SK-N-SH treated with all-trans-retinoic acid at 6 μM for 48 hours (cell line): ENCODE measurements at regions not wholly inside any gene's neighbourhood (a gene's known extent, or its start where the extent isn't known, plus 50 kb on each side); places are given as distances from the start of the nearest gene placed in this dataset.

Experiments
- ESRRG ChIP-seq: fragments of 250-450 bp; sonication (Bioruptor Pico); IDR thresholded peaks from 2 replicates; pipeline ENCODE4 v1.6.1; 2021; ENCODE audit warnings: mild to moderate bottlenecking
- TCF4 ChIP-seq: fragments of 250-450 bp; sonication (Bioruptor Pico); IDR thresholded peaks from 2 replicates; pipeline ENCODE4 v1.8.0; 2021; ENCODE audit warnings: mild to moderate bottlenecking, moderate library complexity, borderline replicate concordance
- ZC3H10 ChIP-seq: fragments of 250-450 bp; sonication (Bioruptor Pico); IDR thresholded peaks from 2 replicates; pipeline ENCODE4 v1.5.1; 2021; ENCODE audit warnings: mild to moderate bottlenecking, moderate library complexity
- ZFP3 ChIP-seq: fragments of 250-450 bp; sonication (Bioruptor Pico); IDR thresholded peaks from 2 replicates; pipeline ENCODE4 v1.5.0; 2020; ENCODE audit warnings: mild to moderate bottlenecking, moderate library complexity
- ZFP30 ChIP-seq: fragments of 450-650 bp; formaldehyde crosslinking; IDR thresholded peaks from 2 replicates; pipeline ENCODE4 v1.5.0; 2022; ENCODE audit warnings: mild to moderate bottlenecking, moderate library complexity
- TF ChIP-seq, protein P1 (sequence below): fragments of 250-450 bp; sonication (Bioruptor Pico); IDR thresholded peaks from 2 replicates; pipeline ENCODE4 v1.5.1; 2020; ENCODE audit warnings: low read depth, mild to moderate bottlenecking, moderate library complexity

DNA sequence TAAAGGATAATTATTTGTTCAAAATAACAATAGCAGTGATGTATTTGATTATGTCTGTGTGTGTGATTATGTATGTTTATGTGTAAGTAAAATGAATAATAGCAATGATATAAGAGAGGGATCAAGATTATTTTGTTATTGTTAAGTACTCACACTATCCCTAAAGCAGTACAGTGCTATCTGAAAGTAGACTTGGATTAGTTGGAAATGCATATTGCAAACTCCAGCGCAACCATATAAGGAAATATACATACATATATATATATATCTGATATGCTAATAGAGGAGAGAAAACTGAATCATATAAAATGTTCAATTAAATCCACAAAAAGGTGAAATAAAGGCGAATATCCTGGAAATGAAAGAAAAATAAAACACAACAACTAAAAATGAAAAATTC lies 268.4 kb downstream of the HINT1 start:
- TF ChIP-seq ESRRG (no peak), ZFP30 (CRISPR knock-in tag) (no peak), ZC3H10 (CRISPR knock-in tag) (no peak), TCF4 (CRISPR knock-in tag) (no peak), ZFP3 (CRISPR knock-in tag) (no peak)
- TF ChIP-seq, protein P1, sequence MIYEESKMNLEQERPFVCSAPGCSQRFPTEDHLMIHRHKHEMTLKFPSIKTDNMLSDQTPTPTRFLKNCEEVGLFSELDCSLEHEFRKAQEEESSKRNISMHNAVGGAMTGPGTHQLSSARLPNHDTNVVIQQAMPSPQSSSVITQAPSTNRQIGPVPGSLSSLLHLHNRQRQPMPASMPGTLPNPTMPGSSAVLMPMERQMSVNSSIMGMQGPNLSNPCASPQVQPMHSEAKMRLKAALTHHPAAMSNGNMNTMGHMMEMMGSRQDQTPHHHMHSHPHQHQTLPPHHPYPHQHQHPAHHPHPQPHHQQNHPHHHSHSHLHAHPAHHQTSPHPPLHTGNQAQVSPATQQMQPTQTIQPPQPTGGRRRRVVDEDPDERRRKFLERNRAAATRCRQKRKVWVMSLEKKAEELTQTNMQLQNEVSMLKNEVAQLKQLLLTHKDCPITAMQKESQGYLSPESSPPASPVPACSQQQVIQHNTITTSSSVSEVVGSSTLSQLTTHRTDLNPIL = no peak
